Liver (tissue), 2 donors: ENCODE measurements at regions not wholly inside any gene's neighbourhood (a gene's known extent, or its start where the extent isn't known, plus 50 kb on each side); places are given as distances from the start of the nearest gene placed in this dataset.

Source experiments
- CTCF ChIP-seq: fragments of 150-350 bp; IDR thresholded peaks from 2 replicates; pipeline ENCODE4 v1.5.1; 2017; ENCODE audit warnings: improper control_type of control experiment, low read depth, low read length; ENCODE audit not compliant: missing input control
- MAX ChIP-seq: IDR thresholded peaks from 2 replicates; pipeline ENCODE4 v1.6.1; 2016; ENCODE audit warnings: antibody characterized with exemption
- donor health status: healthy.

GRCh38 chr4:112731715-112732114, 94.8 kb downstream of the LARP7 start:
- TF ChIP-seq CTCF (no peak), MAX (no peak)
